Gastrocnemius medialis (tissue), 4 donors: ENCODE measurements at regions not wholly inside any gene's neighbourhood (a gene's known extent, or its start where the extent isn't known, plus 50 kb on each side); places are given as distances from the start of the nearest gene placed in this dataset.

Source experiments
- CTCF ChIP-seq, 5 experiments: fragments of 450-650 bp in 3 of 5; fragments of 200-600 bp in 2 of 5; sonication (generic) in 2 of 5; IDR thresholded peaks in 4 of 5; conservative IDR thresholded peaks in 1 of 5; 1 replicate in 4 of 5; 2 replicates in 1 of 5; pipeline ENCODE4 v1.5.1; 2016 to 2019; ENCODE audit warnings: antibody characterized with exemption in 5 of 5, mild to moderate bottlenecking in 3 of 5, moderate library complexity in 3 of 5
- POLR2A ChIP-seq, 2 donors: fragments of 450-650 bp; IDR thresholded peaks; one replicate each; pipeline ENCODE4 v1.6.1; 2017; ENCODE audit warnings: antibody characterized with exemption in 2 of 2, mild to moderate bottlenecking in 2 of 2, moderate library complexity in 2 of 2

GRCh38 chr13:78829821-78830220, 170.9 kb upstream of the OBI1 start:
- TF ChIP-seq CTCF (IDR thresholded peaks at IDR 0.05 in 4 of 5, conservative IDR thresholded peaks at IDR 0.05 in 1 of 5) (no peak), POLR2A (IDR thresholded peaks at IDR 0.05) (no peak)
